Stimulated activated naive B cell treated with anti-CD40 and anti-IgM and Interleukin-4, amounts not matched to agents 10 μg/mL and 1 μg/mL and 100 μg/mL, for 72 hours (primary cell): ENCODE measurements at regions not wholly inside any gene's neighbourhood (a gene's known extent, or its start where the extent isn't known, plus 50 kb on each side); places are given as distances from the start of the nearest gene placed in this dataset.

Source experiments
- ATAC-seq, 2 donors: fragments of 150-1000 bp; cut with Tn5 transposase; replicated peaks; 2 replicates each; pipeline ENCODE4 v1.10.0; 2021; ENCODE audit warnings: moderate library complexity in 1 of 2
- DNase-seq: peaks from one replicate; pipeline ENCODE4 v3.0.0; 2021
- H3K27ac Mint-ChIP-seq: one replicate; pipeline ENCODE4 v1.8.0; 2022; ENCODE audit warnings: mild to moderate bottlenecking, mixed read lengths
- H3K27me3 Mint-ChIP-seq, 2 donors: one replicate each; pipeline ENCODE4 v1.8.0; 2022; ENCODE audit warnings: mixed read lengths in 2 of 2
- H3K36me3 Mint-ChIP-seq, 2 donors: one replicate each; pipeline ENCODE4 v1.8.0; 2022; ENCODE audit warnings: mixed read lengths in 2 of 2, mild to moderate bottlenecking in 1 of 2
- H3K4me1 Mint-ChIP-seq, 2 donors: one replicate each; pipeline ENCODE4 v1.8.0; 2022; ENCODE audit warnings: mixed read lengths in 2 of 2, mild to moderate bottlenecking in 1 of 2
- H3K4me3 Mint-ChIP-seq, 2 donors: one replicate each; pipeline ENCODE4 v1.8.0; 2022; ENCODE audit warnings: mild to moderate bottlenecking in 2 of 2, mixed read lengths in 2 of 2, moderate library complexity in 1 of 2
- H3K9me3 Mint-ChIP-seq, 2 donors: one replicate each; pipeline ENCODE4 v1.8.0; 2022; ENCODE audit warnings: mixed read lengths in 2 of 2, mild to moderate bottlenecking in 1 of 2

- Mint-ChIP-seq H3K4me3 (no peak overlapping the region), H3K4me1 (peaks cover 12 to 18% of the 10 kb centered on the region in 2 donors), H3K36me3 (no peaks in the 10 kb centered on the region), H3K9me3 (peaks cover 0 to 4% of the 10 kb centered on the region in 2 donors), H3K27ac (no peak overlapping the region), H3K27me3 (peaks cover 0 to 13% of the 10 kb centered on the region in 2 donors)
- ATAC-seq = no peak
- DNase-seq = no peak
These were observed 117.3 kb upstream of the SLC24A5 start for GRCh38 chr15:48003441-48003840.

GRCh38 chr15:48005077-48005476, 115.7 kb upstream of the SLC24A5 start:
- DNase-seq (no peak), ATAC-seq (no peak)
- Mint-ChIP-seq H3K4me1 (peaks cover 12 to 18% of the 10 kb centered on the region in 2 donors), H3K27me3 (peaks cover 0 to 15% of the 10 kb centered on the region in 2 donors), H3K27ac (no peak overlapping the region), H3K4me3 (no peak overlapping the region), H3K9me3 (peaks cover 0 to 4% of the 10 kb centered on the region in 2 donors), H3K36me3 (no peaks in the 10 kb centered on the region)

- no peak overlapping the region for H3K27ac Mint-ChIP-seq
- H3K4me1 Mint-ChIP-seq = peaks cover 12 to 18% of the 10 kb centered on the region in 2 donors
- ATAC-seq = no peak
- no peak for DNase-seq
- no peak overlapping the region for H3K4me3 Mint-ChIP-seq
- peaks cover 0 to 4% of the 10 kb centered on the region in 2 donors for H3K9me3 Mint-ChIP-seq
- no peaks in the 10 kb centered on the region for H3K36me3 Mint-ChIP-seq
- peaks cover 0 to 15% of the 10 kb centered on the region in 2 donors for H3K27me3 Mint-ChIP-seq
These were observed 114.7 kb upstream of the SLC24A5 start for GRCh38 chr15:48006031-48006511.

- DNase-seq (no peak), ATAC-seq (no peak)
- Mint-ChIP-seq H3K36me3 (no peaks in the 10 kb centered on the region), H3K4me1 (no peaks in the 10 kb centered on the region), H3K27me3 (peaks cover 7 to 12% of the 10 kb centered on the region in 2 donors), H3K27ac (no peak overlapping the region), H3K9me3 (no peaks in the 10 kb centered on the region), H3K4me3 (no peak overlapping the region)
These were observed 110.5 kb upstream of the SLC24A5 start for GRCh38 chr15:48010316-48010715.

DNA sequence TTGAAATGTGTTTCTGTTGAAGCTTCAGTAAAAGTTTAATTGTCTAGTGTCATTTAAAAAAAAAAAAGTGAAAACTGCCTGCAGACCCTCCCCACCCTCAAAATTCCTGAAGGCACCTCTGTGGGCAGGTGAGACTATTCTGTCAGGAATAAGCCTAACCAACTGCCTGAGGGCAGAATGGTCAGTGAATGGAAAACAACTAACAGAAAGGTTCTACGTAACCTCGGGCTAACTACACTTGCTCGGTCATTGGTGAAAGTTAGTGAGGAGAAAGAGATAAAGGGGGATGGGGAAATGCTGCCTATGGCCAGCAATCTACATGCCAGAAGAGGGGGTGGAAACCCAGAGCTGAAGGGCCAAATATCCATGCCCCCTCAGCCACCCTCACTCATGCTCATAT, 108.6 kb upstream of the SLC24A5 start:
- Mint-ChIP-seq H3K4me1 (no peaks in the 10 kb centered on the region), H3K27me3 (peaks cover 5 to 7% of the 10 kb centered on the region in 2 donors), H3K9me3 (no peaks in the 10 kb centered on the region), H3K36me3 (no peaks in the 10 kb centered on the region), H3K4me3 (no peak overlapping the region), H3K27ac (no peak overlapping the region)
- no peak for DNase-seq
- no peak for ATAC-seq

GRCh38 chr15:48016865-48017264, 103.9 kb upstream of the SLC24A5 start:
- Mint-ChIP-seq H3K9me3 (peaks cover 5 to 7% of the 10 kb centered on the region in 2 donors), H3K27ac (no peak overlapping the region), H3K36me3 (no peaks in the 10 kb centered on the region), H3K4me3 (no peak overlapping the region), H3K4me1 (no peaks in the 10 kb centered on the region), H3K27me3 (peaks cover 0 to 7% of the 10 kb centered on the region in 2 donors)
- DNase-seq = no peak
- ATAC-seq = no peak

GRCh38 chr15:48017747-48018146, 103.0 kb upstream of the SLC24A5 start:
- Mint-ChIP-seq H3K36me3 (no peaks in the 10 kb centered on the region), H3K4me3 (no peak overlapping the region), H3K9me3 (peaks cover 5 to 8% of the 10 kb centered on the region in 2 donors), H3K27ac (no peak overlapping the region), H3K4me1 (no peaks in the 10 kb centered on the region), H3K27me3 (peaks cover 0 to 7% of the 10 kb centered on the region in 2 donors)
- ATAC-seq (no peak), DNase-seq (no peak)

- no peaks in the 10 kb centered on the region for H3K36me3 Mint-ChIP-seq
- no peak overlapping the region for H3K4me3 Mint-ChIP-seq
- peaks cover 5 to 8% of the 10 kb centered on the region in 2 donors for H3K9me3 Mint-ChIP-seq
- no peaks in the 10 kb centered on the region for H3K27me3 Mint-ChIP-seq
- no peak for ATAC-seq
- DNase-seq = no peak
- no peak overlapping the region for H3K27ac Mint-ChIP-seq
- no peaks in the 10 kb centered on the region for H3K4me1 Mint-ChIP-seq
These were observed 100.6 kb upstream of the SLC24A5 start for GRCh38 chr15:48020166-48020565.

- ATAC-seq (no peak), DNase-seq (no peak)
- no peaks in the 10 kb centered on the region for H3K4me1 Mint-ChIP-seq
- H3K4me3 Mint-ChIP-seq = no peak overlapping the region
- peaks cover 5 to 8% of the 10 kb centered on the region in 2 donors for H3K9me3 Mint-ChIP-seq
- peaks cover 0 to 4% of the 10 kb centered on the region in 2 donors for H3K27me3 Mint-ChIP-seq
- no peak overlapping the region for H3K27ac Mint-ChIP-seq
- no peaks in the 10 kb centered on the region for H3K36me3 Mint-ChIP-seq
These were observed 99.3 kb upstream of the SLC24A5 start for GRCh38 chr15:48021336-48022086.

DNA sequence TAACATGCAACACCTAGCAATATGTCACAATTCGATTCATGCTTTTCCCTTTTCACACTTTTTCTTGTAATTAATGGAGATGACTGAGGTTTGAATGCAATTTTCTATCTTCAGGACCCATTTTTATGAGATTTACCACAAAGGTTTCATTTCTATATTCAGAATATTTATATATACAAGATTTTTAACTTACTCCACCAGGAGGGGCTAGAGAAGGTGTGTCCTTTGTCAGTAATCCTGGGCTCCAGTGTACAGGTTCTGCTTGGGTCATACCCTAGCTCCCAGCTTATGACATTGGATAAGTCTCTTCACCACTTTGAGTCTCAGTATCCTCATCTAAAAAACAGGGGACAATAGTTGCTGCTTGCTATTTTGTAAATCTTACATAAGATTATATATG, 95.7 kb upstream of the SLC24A5 start:
- ATAC-seq (no peak), DNase-seq (no peak)
- H3K27ac Mint-ChIP-seq = no peak overlapping the region
- H3K27me3 Mint-ChIP-seq = peaks cover 5 to 6% of the 10 kb centered on the region in 2 donors
- H3K4me3 Mint-ChIP-seq = no peak overlapping the region
- H3K9me3 Mint-ChIP-seq = peaks cover 2 to 6% of the 10 kb centered on the region in 2 donors
- no peaks in the 10 kb centered on the region for H3K36me3 Mint-ChIP-seq
- no peaks in the 10 kb centered on the region for H3K4me1 Mint-ChIP-seq

DNA sequence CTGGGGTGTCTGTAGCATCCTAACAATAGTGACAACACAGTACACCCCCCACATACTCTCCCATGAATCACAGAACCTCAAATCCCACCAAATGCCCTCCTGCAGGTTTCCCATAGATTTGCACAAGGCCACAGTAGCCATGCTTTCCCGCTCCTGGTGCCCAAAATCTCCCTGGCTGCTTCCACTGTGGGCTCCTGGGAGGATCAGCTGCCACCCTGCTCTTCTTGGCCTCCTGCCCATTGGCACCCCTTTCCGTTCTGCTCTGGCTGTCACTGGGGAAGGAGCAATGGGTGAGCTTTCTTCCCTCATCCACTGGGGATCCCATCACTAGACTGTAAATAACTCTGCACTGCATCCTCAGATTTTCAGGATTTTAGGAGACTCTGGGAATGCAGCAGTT, 92.1 kb upstream of the SLC24A5 start:
- Mint-ChIP-seq H3K4me3 (no peak overlapping the region), H3K9me3 (no peaks in the 10 kb centered on the region), H3K27me3 (peaks cover 5 to 6% of the 10 kb centered on the region in 2 donors), H3K36me3 (no peaks in the 10 kb centered on the region), H3K27ac (no peak overlapping the region), H3K4me1 (no peaks in the 10 kb centered on the region)
- ATAC-seq (no peak), DNase-seq (no peak)

DNA sequence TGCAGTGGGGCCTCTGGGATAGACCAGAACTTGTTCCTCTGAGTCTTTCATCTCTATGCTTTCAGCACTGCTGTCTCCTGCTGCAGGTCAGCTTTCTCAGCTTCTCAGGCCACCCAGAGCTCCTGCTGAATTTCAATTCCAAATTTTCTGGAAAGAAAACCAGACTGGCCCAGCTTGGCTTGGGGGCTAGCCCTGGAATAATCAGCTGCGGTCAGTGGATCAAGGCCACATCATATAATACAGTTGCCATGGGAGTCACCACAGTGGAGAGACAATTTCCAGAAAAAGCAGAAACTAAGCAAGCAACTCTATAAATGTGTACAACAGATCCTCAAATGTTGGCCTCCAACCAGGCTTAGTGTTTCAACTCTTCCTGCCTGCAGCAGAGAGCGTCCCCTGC, 91.1 kb upstream of the SLC24A5 start:
- ATAC-seq = no peak
- Mint-ChIP-seq H3K36me3 (no peaks in the 10 kb centered on the region), H3K27ac (no peak overlapping the region), H3K4me3 (no peak overlapping the region), H3K4me1 (no peaks in the 10 kb centered on the region), H3K9me3 (peaks cover 0 to 1% of the 10 kb centered on the region in 2 donors), H3K27me3 (peaks cover 5 to 6% of the 10 kb centered on the region in 2 donors)
- no peak for DNase-seq

DNA sequence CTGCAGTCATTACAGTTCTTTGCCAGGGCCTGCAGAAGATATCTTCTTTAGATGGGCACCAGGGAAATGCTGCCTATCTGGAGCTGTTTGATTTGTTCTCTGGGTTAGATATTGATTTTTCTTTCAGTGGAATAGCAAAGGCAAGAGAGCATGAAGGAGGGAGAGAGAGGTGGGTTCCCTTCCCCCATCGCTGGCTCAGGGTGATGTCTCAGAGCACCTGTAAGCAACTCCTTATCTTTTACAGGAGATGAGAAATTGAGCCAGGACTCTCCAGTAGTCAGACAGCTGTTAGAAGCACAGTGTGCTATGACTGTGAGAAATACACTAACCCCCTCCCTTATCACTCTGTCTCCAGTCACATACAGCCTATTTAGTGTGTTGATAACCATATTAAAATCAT, 89.3 kb upstream of the SLC24A5 start:
- no peak for DNase-seq
- H3K4me1 Mint-ChIP-seq = no peaks in the 10 kb centered on the region

DNA sequence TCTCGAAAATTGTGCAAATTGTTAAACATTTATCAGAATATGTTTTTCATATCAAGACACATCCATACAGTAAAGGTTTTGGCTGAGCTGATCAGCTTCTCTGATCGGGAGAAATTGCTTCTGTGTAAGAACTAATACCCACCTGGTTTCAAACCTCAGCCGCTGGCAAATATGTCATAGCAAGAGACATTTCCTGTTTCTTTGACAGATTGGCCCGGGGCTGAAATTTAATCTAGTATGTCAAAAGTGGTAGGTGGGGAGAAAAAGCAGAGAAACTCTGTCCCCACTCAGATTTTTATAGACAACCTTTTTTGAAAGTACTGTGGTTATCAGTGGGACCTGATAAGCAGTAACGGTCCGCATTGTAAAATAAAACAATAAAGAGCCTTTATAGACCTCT, 88.8 kb upstream of the SLC24A5 start:
- DNase-seq = no peak
- Mint-ChIP-seq H3K36me3 (no peaks in the 10 kb centered on the region), H3K9me3 (peaks cover 0 to 1% of the 10 kb centered on the region in 2 donors), H3K27me3 (peaks cover 0 to 5% of the 10 kb centered on the region in 2 donors), H3K4me1 (no peaks in the 10 kb centered on the region), H3K27ac (no peak overlapping the region), H3K4me3 (no peak overlapping the region)
- ATAC-seq = no peak

More for the DNA sequence above, 89.3 kb upstream of the SLC24A5 start:
- no peak for ATAC-seq
- Mint-ChIP-seq H3K27me3 (peaks cover 2 to 5% of the 10 kb centered on the region in 2 donors), H3K9me3 (peaks cover 0 to 1% of the 10 kb centered on the region in 2 donors), H3K4me3 (no peak overlapping the region), H3K36me3 (no peaks in the 10 kb centered on the region), H3K27ac (no peak overlapping the region)

GRCh38 chr15:48032911-48033310, 87.9 kb upstream of the SLC24A5 start:
- ATAC-seq = no peak
- Mint-ChIP-seq H3K9me3 (peaks cover 0 to 1% of the 10 kb centered on the region in 2 donors), H3K4me3 (no peak overlapping the region), H3K27me3 (peaks cover 0 to 5% of the 10 kb centered on the region in 2 donors), H3K36me3 (no peaks in the 10 kb centered on the region), H3K27ac (no peak overlapping the region), H3K4me1 (no peaks in the 10 kb centered on the region)
- DNase-seq = no peak
